Endothelial cell of umbilical vein (primary cell): ENCODE measurements at regions not wholly inside any gene's neighbourhood (a gene's known extent, or its start where the extent isn't known, plus 50 kb on each side); places are given as distances from the start of the nearest gene placed in this dataset.

Source experiments
- BruUV-seq: library from RNA; stranded (reverse); fragments of 400-500 nt; replicated peaks from 2 replicates; lab custom pipeline; 2021; lab: Mats Ljungman, UMichigan
- CTCF ChIA-PET: fragments of 300-600, 350-600 bp; sonication (Branson Sonifier 250); formaldehyde crosslinking; loops from one replicate; lab custom pipeline; 2021; ENCODE audit warnings: antibody characterized with exemption, inconsistent platforms; lab: Charles Lee
- POLR2A ChIA-PET: fragments of 300-600, 350-600 bp; sonication (Branson Sonifier 250); formaldehyde crosslinking; loops from one replicate; lab custom pipeline; 2021; ENCODE audit warnings: antibody characterized with exemption, inconsistent platforms; lab: Charles Lee
- DNase-seq: peaks from one replicate; pipeline ENCODE4 v3.0.0-alpha.2; 2011; ENCODE audit warnings: low read depth, low spot score
- FAIRE-seq: peaks from 2 replicates; lab custom pipeline; 2011; peaks lifted over from hg19 to GRCh38; lab: Jason Lieb, UNC
- H2AFZ ChIP-seq: 2 replicates; pipeline ENCODE4 v1.6.0; 2012; ENCODE audit warnings: low read depth, low read length, control low read depth, inconsistent platforms
- H3K27ac ChIP-seq: 2 replicates; pipeline ENCODE4 v1.5.1; 2011; ENCODE audit warnings: low read depth, mild to moderate bottlenecking, control low read depth, low read length, moderate library complexity; ENCODE audit not compliant: insufficient read depth
- H3K27me3 ChIP-seq, 2 experiments: 2 replicates each; pipeline versions ENCODE4 v1.6.0 to v1.6.1; 2011; ENCODE audit warnings: low read length in 2 of 2, mixed read lengths in 1 of 2; ENCODE audit not compliant: control insufficient read depth in 2 of 2, insufficient read depth in 2 of 2
- H3K36me3 ChIP-seq, 2 experiments: 2 replicates in 1 of 2; 3 replicates in 1 of 2; pipeline ENCODE4 v1.5.1; 2011; ENCODE audit warnings: low read length in 2 of 2, mild to moderate bottlenecking in 1 of 2, moderate library complexity in 1 of 2; ENCODE audit not compliant: control insufficient read depth in 2 of 2, insufficient read depth in 2 of 2; ENCODE audit errors: extremely low read depth in 1 of 2
- H3K4me1 ChIP-seq: 3 replicates; pipeline ENCODE4 v1.5.1; 2011; ENCODE audit warnings: mild to moderate bottlenecking, low read length; ENCODE audit not compliant: control insufficient read depth, insufficient read depth; ENCODE audit errors: extremely low read depth
- H3K4me2 ChIP-seq: 2 replicates; pipeline ENCODE4 v1.6.1; 2011; ENCODE audit warnings: low read length, control low read depth, mixed read lengths; ENCODE audit not compliant: insufficient read depth
- H3K4me3 ChIP-seq, 3 experiments: fragments of 200-600 bp in 1 of 3; sonication (generic), shearing (Covaris generic) in 1 of 3; replicated peaks in 1 of 3; 2 replicates each; pipeline ENCODE4 v1.5.1; 2011 to 2016; ENCODE audit warnings: control low read depth in 3 of 3, low read length in 3 of 3, mild to moderate bottlenecking in 2 of 3, inconsistent platforms in 1 of 3, low read depth in 1 of 3, moderate library complexity in 1 of 3; ENCODE audit not compliant: insufficient read depth in 1 of 3
- H3K79me2 ChIP-seq: 2 replicates; pipeline ENCODE4 v1.6.0; 2012; ENCODE audit warnings: low read length, inconsistent platforms; ENCODE audit not compliant: control insufficient read depth, insufficient read depth
- H3K9ac ChIP-seq: replicated peaks from 2 replicates; pipeline ENCODE3; 2011; ENCODE audit warnings: low read length, control low read depth; ENCODE audit not compliant: insufficient read depth; ENCODE audit errors: extremely low read depth
- H3K9me1 ChIP-seq: replicated peaks from 3 replicates; pipeline ENCODE4 v1.6.0; 2011; ENCODE audit warnings: mild to moderate bottlenecking, low read length; ENCODE audit not compliant: control insufficient read depth, insufficient read depth; ENCODE audit errors: extremely low read depth
- H3K9me3 ChIP-seq: replicated peaks from 2 replicates; pipeline ENCODE4 v1.5.1; 2012; ENCODE audit warnings: low read length, inconsistent platforms; ENCODE audit not compliant: control insufficient read depth, insufficient read depth
- H4K20me1 ChIP-seq: replicated peaks from 2 replicates; pipeline ENCODE3; 2011; ENCODE audit warnings: mild to moderate bottlenecking, low read length; ENCODE audit not compliant: control insufficient read depth, insufficient read depth; ENCODE audit errors: extremely low read depth
- EZH2 ChIP-seq: IDR thresholded peaks from 2 replicates; pipeline ENCODE4 v1.6.1; 2012; ENCODE audit warnings: borderline replicate concordance, low read depth, mild to moderate bottlenecking, moderate library complexity, low read length, inconsistent platforms; ENCODE audit not compliant: severe bottlenecking
- FOS ChIP-seq: IDR thresholded peaks from 2 replicates; pipeline ENCODE4 v1.6.1; 2011; ENCODE audit warnings: mild to moderate bottlenecking, low read length, moderate library complexity, borderline replicate concordance; ENCODE audit not compliant: insufficient read depth
- GATA2 ChIP-seq: IDR thresholded peaks from 2 replicates; pipeline ENCODE4 v1.7.0; 2011; ENCODE audit warnings: low read depth, mild to moderate bottlenecking, moderate library complexity, mixed read lengths, low read length; ENCODE audit not compliant: insufficient read length, insufficient read depth
- JUN ChIP-seq: IDR thresholded peaks from 2 replicates; pipeline ENCODE4 v1.6.1; 2011; ENCODE audit warnings: borderline replicate concordance, low read depth; ENCODE audit not compliant: insufficient read length, insufficient read depth
- MYC ChIP-seq: IDR thresholded peaks from one replicate; pipeline ENCODE4 v1.6.1; 2011; ENCODE audit warnings: mild to moderate bottlenecking, low read depth, low read length
- POLR2A ChIP-seq: IDR thresholded peaks from 2 replicates; pipeline ENCODE4 v1.6.1; 2012; ENCODE audit warnings: low read depth, mild to moderate bottlenecking, control low read depth, low read length
- POLR2AphosphoS5 ChIP-seq: IDR thresholded peaks from 2 replicates; pipeline ENCODE4 v1.6.1; 2012; ENCODE audit warnings: low read depth, mild to moderate bottlenecking, control low read depth, low read length, moderate library complexity; ENCODE audit not compliant: insufficient read depth
- dilution Hi-C: fragments of 300-500 bp; cut with MboI; formaldehyde crosslinking; loops from one replicate; pipeline ENCODE4 v1.15.0; 2019; ENCODE audit warnings: low sequenced_read_pairs; ENCODE audit not compliant: extremely low pct_ligation_motif_present
- intact Hi-C: fragments of 100-400 bp; cut with micrococcal nuclease; formaldehyde crosslinking; loops from one replicate; pipeline ENCODE4 v1.10.0; 2022
- TF ChIP-seq, protein P1 (sequence below): IDR thresholded peaks from 2 replicates; pipeline ENCODE4 v1.6.1; 2011; ENCODE audit not compliant: insufficient read depth, insufficient read length
- TF ChIP-seq, protein P2 (sequence below), 2 donors: IDR thresholded peaks; 1 replicate in 1 of 2; 2 replicates in 1 of 2; pipeline ENCODE4 v1.5.1; 2011; ENCODE audit warnings: low read length in 2 of 2, mild to moderate bottlenecking in 2 of 2, moderate library complexity in 2 of 2, control low read depth in 1 of 2, inconsistent platforms in 1 of 2, low read depth in 1 of 2; ENCODE audit not compliant: insufficient read depth in 1 of 2; ENCODE audit errors: extremely low read depth in 1 of 2

- FAIRE-seq (no peak), DNase-seq (no peak)
- Histone ChIP-seq H3K9ac (no peak overlapping the region), H3K9me3 (no peaks in the 10 kb centered on the region), H3K4me3 (no peak overlapping the region), H2AFZ (no peak overlapping the region), H3K79me2 (no peaks in the 10 kb centered on the region), H3K27ac (no peak overlapping the region), H4K20me1 (no peaks in the 10 kb centered on the region), H3K9me1 (no peaks in the 10 kb centered on the region), H3K36me3 (no peaks in the 10 kb centered on the region), H3K4me1 (peaks cover 7% of the 10 kb centered on the region), H3K4me2 (no peak overlapping the region), H3K27me3 (no peaks in the 10 kb centered on the region)
- TF ChIP-seq GATA2, result no peak
- TF ChIP-seq FOS, result no peak
- TF ChIP-seq, protein P1, sequence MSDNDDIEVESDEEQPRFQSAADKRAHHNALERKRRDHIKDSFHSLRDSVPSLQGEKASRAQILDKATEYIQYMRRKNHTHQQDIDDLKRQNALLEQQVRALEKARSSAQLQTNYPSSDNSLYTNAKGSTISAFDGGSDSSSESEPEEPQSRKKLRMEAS, result no peak
- TF ChIP-seq MYC, result no peak
- TF ChIP-seq JUN, result no peak
- TF ChIP-seq POLR2AphosphoS5, result no peak
- TF ChIP-seq POLR2A, result no peak
- TF ChIP-seq, protein P2, sequence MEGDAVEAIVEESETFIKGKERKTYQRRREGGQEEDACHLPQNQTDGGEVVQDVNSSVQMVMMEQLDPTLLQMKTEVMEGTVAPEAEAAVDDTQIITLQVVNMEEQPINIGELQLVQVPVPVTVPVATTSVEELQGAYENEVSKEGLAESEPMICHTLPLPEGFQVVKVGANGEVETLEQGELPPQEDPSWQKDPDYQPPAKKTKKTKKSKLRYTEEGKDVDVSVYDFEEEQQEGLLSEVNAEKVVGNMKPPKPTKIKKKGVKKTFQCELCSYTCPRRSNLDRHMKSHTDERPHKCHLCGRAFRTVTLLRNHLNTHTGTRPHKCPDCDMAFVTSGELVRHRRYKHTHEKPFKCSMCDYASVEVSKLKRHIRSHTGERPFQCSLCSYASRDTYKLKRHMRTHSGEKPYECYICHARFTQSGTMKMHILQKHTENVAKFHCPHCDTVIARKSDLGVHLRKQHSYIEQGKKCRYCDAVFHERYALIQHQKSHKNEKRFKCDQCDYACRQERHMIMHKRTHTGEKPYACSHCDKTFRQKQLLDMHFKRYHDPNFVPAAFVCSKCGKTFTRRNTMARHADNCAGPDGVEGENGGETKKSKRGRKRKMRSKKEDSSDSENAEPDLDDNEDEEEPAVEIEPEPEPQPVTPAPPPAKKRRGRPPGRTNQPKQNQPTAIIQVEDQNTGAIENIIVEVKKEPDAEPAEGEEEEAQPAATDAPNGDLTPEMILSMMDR (IDR thresholded peaks at IDR 0.05; ENCODE audit: extremely low read depth in 1 of 2, insufficient read depth in 1 of 2, low read depth in 1 of 2, low read length in 2 of 2), result no peak
- TF ChIP-seq EZH2, result no peak
- CTCF ChIA-PET, result no interaction called here
- dilution Hi-C loops, result no loop called here
- POLR2A ChIA-PET, result no interaction called here
- intact Hi-C loops, result no loop called here
- no TSS peak for BruUV-seq
Observed at GRCh38 chr13:40245567-40245966, 420.9 kb downstream of the FOXO1 start.
